Psoas muscle (tissue), 7 donors: ENCODE measurements at regions not wholly inside any gene's neighbourhood (a gene's known extent, or its start where the extent isn't known, plus 50 kb on each side); places are given as distances from the start of the nearest gene placed in this dataset.

Experiments used
- ATAC-seq, 4 donors: fragments of 200-7000 bp; cut with Tn5 transposase; one replicate each; pipeline ENCODE4 v1.9.1; 2020; ENCODE audit warnings: moderate library complexity in 3 of 4, mild to moderate bottlenecking in 2 of 4
- DNase-seq, 2 donors: peaks; one replicate each; pipeline ENCODE4 v3.0.0-alpha.2; 2020
- H3K27ac ChIP-seq: fragments of 200-600 bp; one replicate; pipeline ENCODE4 v1.8.0; 2022
- H3K27me3 ChIP-seq, 3 donors: fragments of 200-600 bp in 1 of 3; one replicate each; pipeline versions ENCODE4 v1.6.1 to v1.8.0; 2013 to 2022; ENCODE audit warnings: low read length in 2 of 3, mild to moderate bottlenecking in 2 of 3, moderate library complexity in 1 of 3; ENCODE audit not compliant: insufficient read depth in 3 of 3
- H3K36me3 ChIP-seq, 2 donors: fragments of 200-600 bp in 1 of 2; one replicate each; pipeline versions ENCODE4 v1.6.1 to v1.8.0; 2013 to 2022; ENCODE audit warnings: low read depth in 1 of 2, mild to moderate bottlenecking in 1 of 2, moderate library complexity in 1 of 2; ENCODE audit not compliant: insufficient read depth in 1 of 2
- H3K4me1 ChIP-seq: fragments of 200-600 bp; one replicate; pipeline ENCODE4 v1.8.0; 2022
- H3K4me3 ChIP-seq: fragments of 200-600 bp; one replicate; pipeline ENCODE4 v1.8.0; 2022; ENCODE audit warnings: mild to moderate bottlenecking
- H3K9me3 ChIP-seq: fragments of 200-600 bp; one replicate; pipeline ENCODE4 v1.8.0; 2022
- CTCF ChIP-seq: fragments of 200-600 bp; IDR thresholded peaks from one replicate; pipeline ENCODE4 v1.8.0; 2022; ENCODE audit warnings: antibody characterized with exemption
- WGBS, 3 donors: extraction: QIAGEN DNeasy Blood & Tissue Kit; methylation state at CpG; one replicate each; pipeline versions ENCODE4 v1.1.6 to v1.1.7; 2013; 5-methylcytosine and 5-hydroxymethylcytosine counted together
- intact Hi-C, 2 donors: fragments of 100-400 bp; cut with DNase I; formaldehyde crosslinking; loops; one replicate each; pipeline versions ENCODE4 v1.11.0 to v1.14.2; 2022
- donor health status: healthy with polysubstance abuse.
- donor health status: DM: no; HTN: no; CAD: no; lungs with moderate emphysema.
- donor health status: Bipolar disorder and iron deficiency.
- donor health status: healthy.
- donor health status: DM: yes; HTN: yes; CAD: no.
- donor health status: DM: no; HTN: no; CAD: no.
- donor health status: DM: yes; HTN: yes; CAD: no.

GRCh38 chr18:33946336-33946735 lies 278.4 kb downstream of the NOL4 start:
- DNase-seq (no peak), ATAC-seq (no peak)
- H3K4me1 ChIP-seq = no peaks in the 10 kb centered on the region
- no peak overlapping the region for H3K4me3 ChIP-seq
- intact Hi-C loops = no loop called here
- 76 to 86% (median 78%) methylated on average over 1 of the region's 1 CpG for WGBS, 3 donors
- no peaks in the 10 kb centered on the region for H3K27me3 ChIP-seq
- no peak overlapping the region for H3K27ac ChIP-seq
- TF ChIP-seq CTCF = no peak
- H3K36me3 ChIP-seq = no peaks in the 10 kb centered on the region
- H3K9me3 ChIP-seq = peaks cover under 1% of the 10 kb centered on the region

GRCh38 chr18:33944493-33944892 lies 280.2 kb downstream of the NOL4 start:
- Histone ChIP-seq H3K4me1 (no peaks in the 10 kb centered on the region), H3K27me3 (no peaks in the 10 kb centered on the region), H3K27ac (no peak overlapping the region), H3K9me3 (peaks cover 4% of the 10 kb centered on the region), H3K4me3 (no peak overlapping the region), H3K36me3 (no peaks in the 10 kb centered on the region)
- intact Hi-C loops = no loop called here
- TF ChIP-seq CTCF = no peak
- no peak for ATAC-seq
- no peak for DNase-seq

- TF ChIP-seq CTCF = no peak
- Histone ChIP-seq H3K27me3 (no peaks in the 10 kb centered on the region), H3K27ac (no peak overlapping the region), H3K9me3 (peaks cover 4% of the 10 kb centered on the region), H3K36me3 (no peaks in the 10 kb centered on the region), H3K4me3 (no peak overlapping the region), H3K4me1 (no peaks in the 10 kb centered on the region)
- intact Hi-C loops = no loop called here
- DNase-seq (no peak), ATAC-seq (no peak)
These were observed 287.4 kb downstream of the NOL4 start for GRCh38 chr18:33937270-33937816.

- intact Hi-C loops = no loop called here
These were observed 290.5 kb downstream of the NOL4 start for GRCh38 chr18:33934258-33934657.

More at GRCh38 chr18:33934258-33934657, 290.5 kb downstream of the NOL4 start:
- no peak for DNase-seq
- Histone ChIP-seq H3K9me3 (no peaks in the 10 kb centered on the region), H3K36me3 (no peaks in the 10 kb centered on the region), H3K4me1 (no peaks in the 10 kb centered on the region), H3K4me3 (no peak overlapping the region), H3K27me3 (no peaks in the 10 kb centered on the region), H3K27ac (no peak overlapping the region)
- no peak for TF ChIP-seq CTCF
- no peak for ATAC-seq
- WGBS, 3 donors = 78 to 92% (median 83%) methylated on average over 1 of the region's 1 CpG
